Bronchial epithelial cell (primary cell): ENCODE measurements at regions not wholly inside any gene's neighbourhood (a gene's known extent, or its start where the extent isn't known, plus 50 kb on each side); places are given as distances from the start of the nearest gene placed in this dataset.
A peak's percentile ranks its signal among the peaks of the same experiment; 100 is the strongest.

Source experiments
- DNase-seq: peaks from one replicate; pipeline ENCODE4 v3.0.0-alpha.2; 2010; ENCODE audit warnings: low read depth
- FAIRE-seq: peaks from 2 replicates; lab custom pipeline; 2011; peaks lifted over from hg19 to GRCh38; lab: Jason Lieb, UNC
- H3K27me3 ChIP-seq: 2 replicates; pipeline ENCODE4 v1.5.1; 2011; ENCODE audit warnings: low read length; ENCODE audit not compliant: control insufficient read depth, insufficient read depth
- H3K36me3 ChIP-seq: 2 replicates; pipeline ENCODE4 v1.5.1; 2011; ENCODE audit warnings: low read length; ENCODE audit not compliant: control insufficient read depth, insufficient read depth
- H3K4me3 ChIP-seq: 2 replicates; pipeline ENCODE4 v1.5.1; 2011; ENCODE audit warnings: mild to moderate bottlenecking, low read depth, low read length, control low read depth
- TF ChIP-seq, protein P1 (sequence below): IDR thresholded peaks from 2 replicates; pipeline ENCODE4 v1.5.1; 2011; ENCODE audit warnings: mild to moderate bottlenecking, moderate library complexity, low read length, control low read depth, inconsistent platforms; ENCODE audit not compliant: insufficient read depth, severe bottlenecking

DNA sequence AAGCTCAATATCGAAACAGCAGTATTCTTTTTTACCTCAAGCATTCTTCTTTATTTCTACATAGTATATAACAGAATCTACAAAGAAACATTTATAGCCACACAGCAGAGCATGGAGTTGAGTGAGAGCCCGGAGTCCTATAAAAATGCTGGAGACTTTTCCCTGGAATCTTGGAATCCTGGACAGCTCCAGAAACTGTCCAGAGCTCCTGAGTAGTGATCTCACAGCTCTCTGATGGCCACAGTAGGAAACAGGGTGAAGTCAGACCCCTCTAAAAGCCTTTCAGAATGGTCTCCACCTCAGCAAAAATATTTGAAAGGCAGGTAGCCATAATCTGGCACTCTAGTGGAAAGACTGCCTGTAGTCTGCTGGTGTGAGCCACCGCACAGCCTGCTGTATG is 149.3 kb upstream of the STXBP5 start:
- DNase-seq (no peak), FAIRE-seq (no peak)
- Histone ChIP-seq H3K4me3 (no peak overlapping the region), H3K27me3 (no peaks in the 10 kb centered on the region), H3K36me3 (no peaks in the 10 kb centered on the region)
- TF ChIP-seq, protein P1, sequence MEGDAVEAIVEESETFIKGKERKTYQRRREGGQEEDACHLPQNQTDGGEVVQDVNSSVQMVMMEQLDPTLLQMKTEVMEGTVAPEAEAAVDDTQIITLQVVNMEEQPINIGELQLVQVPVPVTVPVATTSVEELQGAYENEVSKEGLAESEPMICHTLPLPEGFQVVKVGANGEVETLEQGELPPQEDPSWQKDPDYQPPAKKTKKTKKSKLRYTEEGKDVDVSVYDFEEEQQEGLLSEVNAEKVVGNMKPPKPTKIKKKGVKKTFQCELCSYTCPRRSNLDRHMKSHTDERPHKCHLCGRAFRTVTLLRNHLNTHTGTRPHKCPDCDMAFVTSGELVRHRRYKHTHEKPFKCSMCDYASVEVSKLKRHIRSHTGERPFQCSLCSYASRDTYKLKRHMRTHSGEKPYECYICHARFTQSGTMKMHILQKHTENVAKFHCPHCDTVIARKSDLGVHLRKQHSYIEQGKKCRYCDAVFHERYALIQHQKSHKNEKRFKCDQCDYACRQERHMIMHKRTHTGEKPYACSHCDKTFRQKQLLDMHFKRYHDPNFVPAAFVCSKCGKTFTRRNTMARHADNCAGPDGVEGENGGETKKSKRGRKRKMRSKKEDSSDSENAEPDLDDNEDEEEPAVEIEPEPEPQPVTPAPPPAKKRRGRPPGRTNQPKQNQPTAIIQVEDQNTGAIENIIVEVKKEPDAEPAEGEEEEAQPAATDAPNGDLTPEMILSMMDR = no peak

DNA sequence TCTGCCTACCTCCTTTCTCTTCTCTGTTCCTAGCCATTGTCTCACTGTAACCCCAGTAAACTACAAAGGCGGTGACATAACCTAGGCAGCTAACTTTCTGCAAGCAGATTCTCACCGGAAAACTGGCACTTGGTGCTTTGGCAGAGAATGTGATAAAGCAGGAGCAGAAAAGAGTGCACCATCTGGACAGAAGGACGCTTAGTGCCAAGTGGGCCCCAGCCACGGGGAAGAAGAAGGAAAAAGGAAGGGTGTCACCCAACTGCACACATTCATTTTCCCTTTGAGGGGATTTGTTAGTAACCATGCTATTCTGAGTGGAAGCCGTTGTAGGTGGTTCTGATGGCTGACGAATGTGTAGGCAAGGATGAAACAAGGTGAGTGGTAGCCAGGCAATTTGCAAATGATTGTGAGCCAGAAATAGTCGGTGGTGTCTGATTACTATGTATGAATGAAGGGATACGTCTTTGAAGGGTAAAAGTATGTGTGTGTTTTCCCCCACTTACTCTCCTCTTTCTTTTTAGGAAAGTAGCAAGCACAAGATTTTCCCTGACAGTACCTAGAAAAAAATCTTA is 148.3 kb upstream of the STXBP5 start:
- no peak overlapping the region for H3K4me3 ChIP-seq
- TF ChIP-seq, protein P1 = no peak
- no peaks in the 10 kb centered on the region for H3K36me3 ChIP-seq
- FAIRE-seq (no peak), DNase-seq (no peak)
- H3K27me3 ChIP-seq = no peaks in the 10 kb centered on the region

DNA sequence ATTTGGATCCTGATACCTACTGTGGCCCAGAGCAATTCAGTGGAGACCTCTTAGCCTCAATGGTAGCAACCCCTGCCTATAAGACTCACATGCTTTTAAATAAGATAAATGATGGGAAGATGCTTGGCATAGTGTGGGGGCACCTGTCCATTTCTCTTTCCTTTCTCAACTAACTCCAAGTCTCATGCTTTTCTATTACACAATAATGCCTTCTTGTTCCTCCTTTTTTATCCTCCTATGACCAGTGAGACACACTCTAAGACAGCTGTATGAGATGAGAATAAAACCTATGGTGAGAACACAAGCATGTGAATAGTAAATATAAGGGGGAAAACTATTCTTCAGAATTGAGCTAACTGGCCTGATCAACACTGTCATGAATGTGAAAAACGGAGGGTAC is 147.0 kb upstream of the STXBP5 start:
- H3K27me3 ChIP-seq = no peaks in the 10 kb centered on the region
- no peak for DNase-seq
- TF ChIP-seq, protein P1 = no peak
- no peak for FAIRE-seq
- no peak overlapping the region for H3K4me3 ChIP-seq
- no peaks in the 10 kb centered on the region for H3K36me3 ChIP-seq

DNA sequence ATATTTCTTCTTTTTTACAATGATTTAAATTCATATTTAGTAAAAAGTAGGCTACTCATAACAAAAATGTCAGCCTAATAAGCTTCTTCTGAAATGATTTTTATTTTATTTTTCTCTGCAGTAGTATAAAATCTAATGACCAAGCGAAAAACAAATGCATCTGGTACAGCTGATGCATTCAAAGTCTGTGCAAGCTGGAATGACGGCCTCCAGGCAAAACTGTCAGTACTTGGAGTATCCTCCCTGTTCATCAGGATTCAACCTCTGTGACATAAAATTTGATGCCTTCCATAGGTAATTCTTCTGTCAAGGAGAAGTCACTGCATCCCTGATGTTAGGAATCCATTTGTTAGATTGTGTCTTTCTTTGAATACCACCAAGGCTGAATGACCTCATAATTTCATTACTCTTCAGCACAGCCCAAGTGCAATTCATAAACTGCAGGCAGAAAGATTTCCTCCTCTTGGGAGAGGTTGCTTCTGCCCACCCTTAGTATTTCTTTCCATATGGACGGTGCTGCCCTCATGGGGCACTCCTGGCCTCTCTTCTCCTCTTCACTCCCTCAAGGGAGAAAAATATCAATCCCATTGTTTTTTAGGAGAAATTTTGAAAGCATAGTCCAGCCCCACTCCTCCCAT is 146.4 kb upstream of the STXBP5 start:
- Histone ChIP-seq H3K27me3 (no peaks in the 10 kb centered on the region), H3K4me3 (no peak overlapping the region), H3K36me3 (no peaks in the 10 kb centered on the region)
- FAIRE-seq (no peak), DNase-seq (no peak)
- TF ChIP-seq, protein P1 = no peak

DNA sequence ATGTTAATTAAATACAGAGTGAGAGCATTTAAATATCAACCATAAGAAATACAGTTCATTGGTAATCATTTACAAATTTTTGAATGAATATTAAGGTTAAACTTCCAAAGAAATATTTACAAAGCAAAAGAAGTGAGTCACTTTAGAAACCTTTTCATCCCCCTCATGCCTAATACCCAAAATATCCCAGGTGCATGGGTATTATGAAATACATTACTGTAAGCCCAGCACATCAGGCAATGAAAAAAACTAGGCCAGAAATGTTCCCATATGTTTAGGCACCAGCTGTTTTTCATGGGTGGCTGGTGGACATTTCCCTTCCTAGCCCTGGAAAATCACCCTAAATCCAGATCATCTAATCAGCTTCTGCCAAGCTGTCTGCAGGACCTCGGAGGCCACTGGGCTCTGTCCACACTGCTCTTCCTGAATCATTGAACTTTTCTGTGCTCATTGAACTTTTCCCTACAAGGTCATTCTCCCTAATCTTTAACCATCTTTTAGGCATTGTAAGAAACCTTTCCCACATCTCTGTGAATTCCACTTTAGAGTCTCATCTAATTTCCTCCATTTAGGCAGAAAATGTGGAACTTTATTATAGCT is 145.3 kb upstream of the STXBP5 start:
- TF ChIP-seq, protein P1 = no peak
- H3K36me3 ChIP-seq = no peaks in the 10 kb centered on the region
- no peaks in the 10 kb centered on the region for H3K27me3 ChIP-seq
- DNase-seq = peak; percentile 52
- no peak for FAIRE-seq
- H3K4me3 ChIP-seq = no peak overlapping the region
